Ramos (cell line): ENCODE measurements at regions not wholly inside any gene's neighbourhood (a gene's known extent, or its start where the extent isn't known, plus 50 kb on each side); places are given as distances from the start of the nearest gene placed in this dataset.

ENCODE experiments used
- in situ Hi-C: fragments of 300-500 bp; cut with MboI; formaldehyde crosslinking; loops from one replicate; pipeline ENCODE4 v1.14.3; 2022; ENCODE audit warnings: low sequenced_read_pairs; ENCODE audit not compliant: unreplicated experiment

DNA sequence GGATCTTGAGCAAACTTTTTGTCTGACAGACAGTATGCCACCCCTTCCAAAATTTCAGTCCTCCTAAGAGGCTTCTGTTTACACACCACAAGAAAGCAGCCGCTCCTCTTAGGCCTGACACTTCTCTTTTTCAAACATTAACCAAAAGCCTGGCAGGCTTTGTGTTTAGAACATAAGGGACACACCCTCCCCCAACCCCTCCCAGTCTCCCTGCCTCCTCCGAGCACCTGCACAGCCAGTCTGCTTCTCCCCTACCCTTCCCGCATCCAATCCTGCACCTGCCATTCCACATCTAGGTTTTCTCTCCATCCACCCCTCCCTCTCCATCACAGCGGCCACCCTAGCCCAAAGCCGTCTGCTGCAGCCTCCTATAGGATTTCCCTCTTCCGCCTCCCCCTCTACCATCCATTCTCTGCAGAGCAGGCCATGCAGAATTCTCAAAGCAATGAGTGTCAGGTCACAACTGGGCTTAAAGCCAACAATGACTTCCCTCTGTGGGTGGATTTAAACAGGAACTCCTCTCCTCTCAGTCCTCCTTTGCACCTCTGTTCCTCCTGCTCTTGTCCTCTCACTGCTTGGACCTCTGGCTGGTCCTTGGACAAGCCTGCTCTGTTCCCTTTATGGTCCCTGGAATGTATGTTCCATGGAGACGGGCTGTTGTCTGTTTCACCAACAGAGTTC, 478.2 kb downstream of the NPHP4 start:
- in situ Hi-C loops, result loop anchor here (5.0 kb wide), 1 partner anchor 233 kb away; no protein-coding TSS in a partner anchor

DNA sequence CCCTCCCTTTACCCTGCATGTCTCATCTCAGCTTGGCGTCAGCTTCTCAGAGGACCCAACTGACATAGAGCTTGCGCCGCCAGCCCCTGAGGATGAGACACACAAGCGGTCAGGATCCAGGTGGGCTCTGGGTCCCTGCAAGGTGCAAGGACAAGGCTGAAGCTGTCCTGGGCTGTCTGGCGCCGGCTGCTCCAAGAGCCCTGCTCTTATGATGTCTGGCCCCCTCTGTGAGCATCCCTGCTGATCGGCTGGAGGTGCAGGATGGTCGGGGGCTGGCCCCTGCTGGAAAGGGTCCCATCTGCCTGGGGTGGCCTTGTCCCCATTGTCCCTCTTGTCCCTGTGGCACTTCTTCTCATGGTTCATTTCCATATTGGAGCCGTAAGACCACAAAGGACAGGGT, 479.0 kb downstream of the NPHP4 start:
- in situ Hi-C loops, result loop anchor here (5.0 kb wide), 1 partner anchor 234 kb away; no protein-coding TSS in a partner anchor

DNA sequence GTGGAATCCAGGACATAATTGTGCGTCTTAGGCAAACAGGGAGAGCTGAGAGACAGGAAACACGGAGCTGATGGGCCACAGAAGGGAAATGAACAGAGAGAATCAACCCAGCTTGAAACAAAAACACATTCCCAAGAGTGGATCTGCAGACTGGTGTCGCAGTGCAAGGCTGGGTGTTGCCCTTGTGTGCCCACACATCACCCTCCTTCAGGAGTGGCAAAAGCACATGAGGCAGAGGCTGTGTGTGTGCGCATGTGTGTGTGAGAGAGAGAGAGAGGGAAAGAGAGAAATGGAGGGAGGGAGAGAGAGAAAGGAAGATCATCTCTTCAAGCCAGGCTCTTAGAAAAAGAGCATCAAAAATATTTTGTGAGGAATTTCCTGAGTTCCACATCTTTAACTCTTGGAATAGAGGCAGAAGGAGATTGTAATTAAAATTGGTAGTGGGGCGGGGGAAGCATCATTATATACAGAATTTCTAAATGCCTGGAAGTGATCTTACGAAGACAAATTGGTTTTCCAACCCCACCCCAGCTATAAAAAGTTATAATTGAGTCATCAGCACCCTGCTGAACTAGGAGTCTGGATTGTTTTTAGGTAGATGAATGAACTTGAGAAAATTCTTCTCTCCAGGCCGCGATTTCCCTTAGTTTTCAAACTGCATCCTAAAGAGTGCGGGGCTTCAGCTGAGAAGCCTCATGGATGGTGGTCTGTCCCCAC, 480.7 kb downstream of the NPHP4 start:
- in situ Hi-C loops, result loop anchor here (5.0 kb wide), 1 partner anchor 236 kb away; no protein-coding TSS in a partner anchor

DNA sequence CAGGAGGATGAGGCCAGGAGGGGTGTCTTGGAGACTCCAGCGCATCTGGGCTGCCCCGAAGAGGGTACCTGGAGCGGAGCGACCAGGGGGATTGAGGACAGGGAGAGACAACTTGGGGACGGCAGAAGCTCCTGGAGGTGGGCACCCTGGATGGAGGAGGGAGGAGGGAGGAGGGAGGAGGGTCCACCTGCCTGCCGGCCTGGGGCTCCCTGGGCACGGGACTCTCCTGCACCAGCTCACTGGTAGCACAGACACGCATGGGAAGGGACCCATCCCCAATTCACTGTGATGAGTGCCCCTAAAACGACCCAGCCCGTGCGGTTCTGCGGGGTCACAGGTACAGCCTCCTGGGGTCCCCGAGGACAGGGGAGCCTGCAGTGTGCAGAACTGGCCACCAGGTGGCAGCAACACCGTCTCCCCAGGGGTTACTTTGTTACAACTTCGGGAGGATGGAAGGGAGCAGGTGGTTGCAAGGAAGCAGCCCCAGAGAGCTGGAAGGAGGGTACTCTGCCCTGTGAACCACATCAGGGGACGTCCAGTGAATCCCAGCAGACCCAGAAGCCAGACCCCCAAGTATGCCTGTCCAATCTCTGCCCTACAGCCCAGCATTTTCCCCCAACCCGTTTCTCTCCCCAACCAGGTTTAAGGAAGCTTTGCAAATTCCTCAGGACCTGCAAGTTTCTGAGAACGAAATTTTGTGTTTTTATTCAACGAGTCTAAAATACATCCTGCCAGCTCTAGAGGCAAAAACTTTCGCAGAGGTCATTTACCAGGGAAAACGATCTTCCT, 482.4 kb downstream of the NPHP4 start:
- in situ Hi-C loops, result loop anchor here (5.0 kb wide), 1 partner anchor 237 kb away; no protein-coding TSS in a partner anchor

DNA sequence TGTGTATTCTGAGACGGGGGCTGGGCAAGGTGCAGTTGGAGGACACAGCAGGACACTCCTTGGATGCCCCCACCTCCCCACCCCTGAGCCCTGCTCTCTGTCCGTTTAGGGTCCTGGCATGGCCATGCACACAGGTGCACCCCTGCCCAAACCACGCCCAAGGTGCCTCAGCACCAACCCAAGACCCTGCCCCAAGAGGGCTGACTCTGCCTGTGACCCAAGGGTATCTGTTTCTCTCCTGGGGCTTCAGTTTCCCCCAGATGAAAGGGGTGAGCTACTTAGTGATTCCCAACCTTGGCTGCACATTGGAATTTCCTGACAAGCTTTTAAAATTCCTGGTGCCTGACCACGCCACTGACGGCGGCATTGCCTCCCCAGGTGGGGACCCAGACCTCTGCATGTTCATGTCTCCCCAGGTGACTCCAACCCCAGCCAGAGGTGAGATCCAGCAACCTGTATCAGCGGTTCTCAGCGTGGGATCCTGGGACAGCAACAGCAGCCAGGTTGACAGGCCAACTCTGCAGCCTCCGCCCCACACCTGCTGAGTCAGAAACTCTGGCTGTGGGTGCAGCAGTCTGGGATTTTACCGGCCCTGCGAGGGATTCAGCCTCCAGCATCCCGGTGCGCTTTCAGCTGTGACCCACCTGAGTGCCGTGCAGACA, 483.4 kb downstream of the NPHP4 start:
- in situ Hi-C loops, result no loop called here

DNA sequence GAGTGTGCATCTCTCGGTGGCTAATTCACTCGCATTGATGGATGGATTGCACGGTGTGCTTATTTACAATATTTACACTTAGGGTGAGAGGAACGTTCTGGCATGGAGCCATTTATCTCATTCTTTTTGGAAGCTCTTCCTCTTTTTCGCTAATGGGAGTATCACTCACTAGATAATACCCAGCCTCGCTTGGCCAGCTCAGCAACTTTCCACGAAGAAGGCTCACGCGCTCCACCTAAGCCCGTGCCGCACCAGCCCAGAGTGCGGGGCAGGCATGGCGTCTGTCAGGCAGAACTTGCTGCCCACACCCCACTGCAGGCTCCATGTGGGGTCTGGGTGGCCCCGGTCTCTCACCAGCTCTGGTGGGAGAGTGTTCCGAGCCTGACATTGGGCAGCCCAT, 484.9 kb downstream of the NPHP4 start:
- in situ Hi-C loops, result no loop called here

DNA sequence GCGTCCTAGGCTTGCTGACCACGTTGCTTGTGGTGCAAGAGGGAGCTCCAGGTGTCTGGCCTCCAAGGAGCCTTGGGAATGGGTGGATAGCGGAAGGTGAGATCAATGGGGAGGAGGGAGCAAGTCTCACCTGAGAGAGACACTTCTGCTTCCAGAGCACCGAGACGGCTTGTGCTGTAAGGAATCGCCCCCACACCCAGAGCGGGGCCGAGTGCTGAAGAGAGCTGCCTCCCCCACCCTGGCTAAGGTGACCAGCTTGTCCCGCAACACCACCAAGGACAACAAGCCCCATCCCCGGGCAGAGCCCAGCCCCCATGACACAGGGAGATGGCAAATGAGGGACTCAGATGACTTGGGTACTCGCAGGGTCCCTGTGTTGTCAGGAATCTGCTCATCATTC, 485.6 kb downstream of the NPHP4 start:
- in situ Hi-C loops, result no loop called here

DNA sequence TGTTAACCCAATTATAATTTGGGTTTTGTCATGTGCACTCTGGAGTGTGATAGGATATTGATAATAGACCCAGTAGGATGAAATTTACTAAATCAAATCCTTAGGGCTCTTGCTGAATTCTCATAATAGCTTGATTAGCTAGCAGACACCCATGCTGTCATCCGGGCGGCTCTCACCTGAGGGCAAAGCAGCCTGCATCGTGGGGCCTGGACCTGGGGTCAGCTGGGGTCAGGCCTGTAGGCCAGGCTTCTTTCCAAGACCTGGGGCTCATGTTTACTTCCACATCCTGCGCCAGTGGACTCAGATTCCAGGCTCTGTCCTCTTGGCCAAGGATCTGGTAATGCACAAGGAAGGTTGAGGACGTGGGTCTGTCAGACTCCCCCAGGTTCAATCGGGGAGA, 486.3 kb downstream of the NPHP4 start:
- in situ Hi-C loops, result no loop called here

DNA sequence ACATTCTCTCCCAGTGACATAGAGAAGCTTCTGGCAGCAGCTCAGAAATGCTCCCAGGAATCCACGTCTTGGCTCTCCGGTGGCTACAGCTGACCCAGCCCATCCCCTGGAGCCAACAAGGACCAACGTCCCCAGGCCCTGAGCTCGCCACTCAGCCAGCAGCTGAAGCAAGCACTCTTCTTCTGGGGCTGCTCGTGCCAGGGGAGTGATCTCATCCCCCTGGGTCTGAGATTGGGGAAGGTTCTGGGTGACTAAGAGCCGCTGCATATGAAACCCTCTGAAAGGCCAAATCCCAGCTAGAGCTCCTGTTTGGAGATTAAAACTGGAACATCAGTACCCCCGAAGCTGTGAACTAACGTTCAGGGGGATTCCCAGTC, 487.9 kb downstream of the NPHP4 start:
- in situ Hi-C loops, result no loop called here

DNA sequence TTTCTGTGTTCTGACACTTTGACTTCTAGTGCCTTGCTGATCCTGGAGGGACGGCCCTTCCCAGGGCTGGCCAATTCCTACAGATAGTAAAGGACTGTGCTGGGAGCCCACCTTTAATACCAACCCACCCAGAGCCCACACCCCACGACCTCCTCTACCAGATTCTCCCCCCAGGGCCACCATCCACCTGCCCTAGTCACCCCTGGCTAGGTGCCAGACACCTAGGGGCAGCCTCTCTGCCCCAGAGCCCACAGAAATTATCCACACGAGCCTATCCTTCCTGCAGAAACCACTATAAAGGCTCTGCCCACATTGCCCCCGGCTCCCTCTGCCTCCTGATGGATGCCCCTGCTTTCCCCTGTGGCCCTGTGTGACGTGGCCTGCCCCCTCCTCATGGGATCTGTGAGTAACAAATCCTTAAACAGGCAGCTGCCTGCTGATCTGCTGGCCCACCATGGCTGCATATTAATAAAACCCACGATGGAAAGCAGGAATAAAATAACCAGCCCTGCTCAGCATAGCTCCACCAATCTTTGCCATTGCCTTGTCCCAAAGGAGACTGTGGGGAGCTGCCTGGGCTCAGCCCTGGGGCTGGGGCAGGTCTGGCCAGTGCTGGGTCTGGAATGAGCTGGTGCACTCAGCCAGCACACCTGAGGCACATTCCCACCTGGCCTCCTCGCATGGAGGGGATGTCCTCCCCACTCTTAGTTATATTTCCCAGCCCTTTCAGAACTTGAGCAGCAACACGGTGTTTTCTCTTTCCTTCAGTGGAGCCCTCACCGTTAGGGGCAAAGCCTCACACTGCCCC, 488.5 kb downstream of the NPHP4 start:
- in situ Hi-C loops, result no loop called here

DNA sequence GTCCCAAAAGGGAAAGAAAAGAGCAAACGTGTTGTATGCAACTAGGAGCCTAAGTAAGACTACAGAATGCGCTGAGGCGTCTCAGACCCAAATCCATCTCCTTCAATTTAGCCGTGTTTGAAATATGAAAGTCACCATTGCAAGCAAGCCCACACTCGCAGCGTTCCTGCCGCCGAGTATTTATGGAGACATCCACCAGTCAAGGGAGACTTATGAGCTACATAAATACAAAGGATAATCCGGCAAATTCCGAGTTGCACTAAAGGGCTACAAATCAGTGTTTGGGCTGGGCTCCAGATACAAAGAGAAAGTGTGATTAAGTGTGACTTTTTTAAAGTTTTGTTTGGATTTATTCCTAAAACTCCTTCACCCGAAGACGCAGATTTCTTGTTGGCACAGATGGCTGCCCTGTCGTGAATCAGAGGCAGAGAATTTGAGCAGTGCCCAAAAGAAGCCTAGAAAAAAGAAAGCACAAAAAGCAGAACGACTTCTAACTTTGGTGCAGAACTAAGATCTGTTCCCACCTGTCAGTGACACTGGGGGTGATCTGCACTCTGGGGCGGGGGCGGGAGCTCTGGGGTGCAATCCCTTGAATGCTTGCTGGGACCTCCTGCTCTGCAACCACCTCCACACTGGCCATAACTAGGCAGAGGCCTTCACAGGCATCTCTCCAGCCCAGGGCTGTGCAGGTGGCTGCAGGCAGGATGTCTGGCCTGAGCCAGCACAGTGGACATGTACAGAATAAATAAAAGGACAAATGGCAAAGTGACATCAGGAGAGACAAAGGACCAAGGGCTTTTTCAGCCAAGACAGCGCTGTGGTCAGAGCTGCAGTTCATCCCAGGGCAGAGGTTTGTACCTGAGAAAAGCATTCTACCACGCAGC, 489.7 kb downstream of the NPHP4 start:
- in situ Hi-C loops, result no loop called here

DNA sequence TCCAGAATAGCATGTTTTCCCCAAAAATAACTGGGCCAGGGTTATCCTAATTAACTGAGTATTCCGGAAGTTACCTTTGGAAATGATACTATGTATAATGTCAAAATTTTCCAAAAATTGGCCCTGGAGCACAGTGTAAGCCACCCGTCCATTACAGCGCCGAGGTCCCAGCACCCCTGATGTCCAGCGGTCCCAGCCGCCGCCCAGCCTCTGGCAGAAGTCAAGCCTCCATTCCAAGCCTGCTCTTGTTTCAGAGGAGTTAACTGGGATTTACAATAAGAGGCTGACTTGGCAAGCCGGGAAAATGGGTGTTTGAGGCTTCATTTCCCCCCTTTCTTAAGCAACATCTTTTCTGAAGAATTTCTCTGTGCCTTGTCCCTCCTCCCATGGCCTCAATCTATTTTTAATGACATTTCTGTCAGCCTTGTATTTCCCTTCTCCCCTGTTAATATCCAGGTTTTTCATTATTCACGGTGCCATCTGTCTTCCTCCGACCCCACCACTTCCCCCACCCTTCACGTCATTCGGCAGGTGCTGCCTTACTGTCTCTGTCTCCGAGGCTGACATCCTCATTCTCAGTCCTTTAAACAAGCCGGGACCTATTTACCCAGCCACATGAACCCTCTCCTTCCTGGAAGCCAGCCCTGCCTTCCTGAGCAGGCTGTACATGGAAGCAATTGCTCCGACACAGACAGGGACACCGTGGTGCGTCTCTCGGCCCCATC, 490.9 kb downstream of the NPHP4 start:
- in situ Hi-C loops, result no loop called here

DNA sequence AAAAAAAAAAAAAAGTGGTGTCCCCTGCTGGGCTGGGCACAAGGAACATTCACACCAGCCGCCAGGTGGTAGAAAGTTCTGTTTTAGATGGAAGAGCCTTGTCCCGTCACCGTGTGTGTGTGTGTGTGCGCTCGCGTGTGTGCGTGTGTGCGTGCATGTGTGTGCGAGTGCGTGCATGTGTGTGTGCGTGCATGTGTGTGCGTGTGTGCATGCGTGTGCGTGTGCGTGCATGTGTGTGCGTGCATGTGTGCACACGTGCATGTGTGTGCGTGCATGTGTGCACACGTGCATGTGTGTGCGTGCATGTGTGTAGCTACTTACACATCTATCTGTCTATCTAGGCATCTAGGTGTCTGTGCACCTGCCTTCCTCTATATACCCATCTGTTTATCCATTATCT, 491.7 kb downstream of the NPHP4 start:
- in situ Hi-C loops, result no loop called here

DNA sequence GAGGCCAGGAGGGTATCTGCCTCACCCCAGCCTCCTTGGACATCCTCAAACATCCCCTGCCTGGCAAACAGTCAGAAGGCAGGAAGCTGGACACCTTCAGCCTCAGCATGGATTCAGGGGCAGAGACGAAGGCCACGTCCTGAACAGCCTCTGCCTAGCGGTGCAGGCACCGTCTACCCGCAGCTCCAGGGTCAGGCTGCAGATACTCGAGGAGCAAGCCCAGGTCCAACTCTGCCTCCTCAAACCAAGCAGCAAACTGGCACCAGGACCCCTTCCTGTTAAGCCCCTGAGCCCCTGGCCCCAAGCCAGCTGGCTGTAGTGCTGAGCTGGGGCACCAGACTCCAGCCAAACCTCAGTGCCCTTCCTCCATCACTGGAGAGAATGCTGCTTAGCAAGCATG, 494.7 kb downstream of the NPHP4 start:
- in situ Hi-C loops, result no loop called here

DNA sequence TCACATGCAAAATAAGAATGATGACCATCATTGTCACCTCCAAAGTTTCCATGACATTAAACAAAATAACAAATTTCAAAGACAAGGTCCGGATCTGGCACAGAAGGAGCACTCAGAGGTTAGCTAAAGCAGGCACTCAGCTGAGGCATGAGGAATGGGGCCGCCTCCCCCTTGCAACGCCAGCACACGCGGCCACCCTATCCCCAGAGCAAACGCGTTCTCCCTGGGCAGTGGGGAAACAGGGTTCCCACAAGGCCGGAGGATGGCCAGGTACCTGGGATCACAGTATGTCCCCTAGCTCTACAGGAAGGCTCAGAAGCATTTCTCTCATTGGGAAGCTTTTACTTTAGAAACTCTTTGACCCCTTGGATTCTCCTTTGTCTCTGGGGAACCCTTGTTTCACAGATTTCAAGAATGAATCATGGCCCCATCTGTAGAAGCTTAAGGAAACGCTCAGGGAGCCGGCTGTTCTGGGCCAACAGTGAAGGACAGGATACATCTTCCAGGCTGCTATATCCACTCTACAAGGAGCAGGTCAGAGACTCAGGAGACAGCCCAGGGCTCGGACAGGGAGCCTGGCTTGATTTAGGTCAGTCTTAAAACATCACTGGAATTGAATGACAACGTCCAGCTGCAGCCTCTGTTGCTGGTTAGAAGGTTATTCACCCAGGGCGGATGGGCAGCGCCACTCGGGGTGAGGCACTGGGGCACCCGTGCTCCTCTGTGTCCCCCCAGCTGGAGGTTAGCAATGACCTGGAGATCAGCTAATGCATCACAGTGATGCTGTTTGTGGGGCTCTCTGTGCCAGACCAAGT, 496.4 kb downstream of the NPHP4 start:
- in situ Hi-C loops, result no loop called here

DNA sequence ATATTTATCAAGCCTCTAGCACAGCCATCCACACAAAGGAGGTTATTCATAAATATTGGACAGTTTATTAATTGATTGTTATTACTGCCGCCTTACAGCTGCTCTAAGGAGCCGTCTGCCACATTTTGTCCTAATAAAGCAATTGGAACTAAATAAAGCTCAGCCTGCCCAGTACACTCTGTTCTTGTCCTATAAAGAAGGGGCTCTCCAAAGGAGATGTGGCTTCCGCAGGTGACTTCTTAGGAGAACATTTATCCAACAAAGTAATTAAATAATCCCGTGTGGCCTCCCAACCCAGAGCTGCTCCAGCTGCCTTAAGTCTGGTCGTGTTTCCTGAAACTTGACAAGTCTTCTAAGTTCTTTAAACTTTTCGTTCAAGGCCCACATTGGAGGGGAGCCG, 497.7 kb downstream of the NPHP4 start:
- in situ Hi-C loops, result no loop called here

DNA sequence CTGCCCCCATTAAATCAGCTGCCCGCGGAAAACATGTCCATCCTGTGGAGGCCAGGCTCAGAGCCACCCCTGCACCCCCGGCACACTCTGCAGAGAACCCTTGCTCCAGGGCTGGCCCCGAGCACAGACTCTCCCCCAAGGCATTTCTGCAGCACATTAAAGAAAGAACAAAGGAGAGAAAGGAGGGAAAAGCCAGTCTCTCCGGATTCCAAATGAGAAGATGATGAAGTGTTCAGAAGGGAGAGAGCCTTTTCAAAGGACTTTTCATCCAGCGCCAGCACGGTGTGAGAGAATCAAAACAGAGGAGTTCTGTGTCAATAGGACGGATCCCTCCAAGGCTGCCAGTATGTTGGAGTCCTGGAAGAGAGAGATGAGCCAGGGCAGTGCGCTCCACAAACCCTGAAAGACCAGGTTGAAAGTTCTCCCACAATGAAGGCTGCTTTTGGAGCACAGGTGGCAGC, 498.3 kb downstream of the NPHP4 start:
- in situ Hi-C loops, result no loop called here
